ENCODE measurements at regions not wholly inside any gene's neighbourhood (a gene's known extent, or its start where the extent isn't known, plus 50 kb on each side); places are given as distances from the start of the nearest gene placed in this dataset.

- no peak for TF ChIP-seq SMC3 (IDR thresholded peaks at IDR 0.05; ENCODE audit: low read depth, low read length)
- no peak for TF ChIP-seq IRF3 (IDR thresholded peaks at IDR 0.05; ENCODE audit: low read depth, low read length)
- TF ChIP-seq CTCF (IDR thresholded peaks at IDR 0.05) = no peak
- TF ChIP-seq EZH2phosphoT487 (IDR thresholded peaks at IDR 0.05; ENCODE audit: borderline replicate concordance, low read depth) = no peak
- TF ChIP-seq MAX (IDR thresholded peaks at IDR 0.05; ENCODE audit: low read depth) = no peak
- no peak for TF ChIP-seq POLR2AphosphoS5 (IDR thresholded peaks at IDR 0.05; ENCODE audit: low read depth, low read length)
- TF ChIP-seq TAF1 (IDR thresholded peaks at IDR 0.05; ENCODE audit: borderline replicate concordance, low read depth, low read length) = no peak
These were observed 598.3 kb downstream of the SI start for GRCh38 chr3:164479978-164480377.

Data from SK-N-SH (cell line).